ENCODE measurements at regions not wholly inside any gene's neighbourhood (a gene's known extent, or its start where the extent isn't known, plus 50 kb on each side); places are given as distances from the start of the nearest gene placed in this dataset.

DNA sequence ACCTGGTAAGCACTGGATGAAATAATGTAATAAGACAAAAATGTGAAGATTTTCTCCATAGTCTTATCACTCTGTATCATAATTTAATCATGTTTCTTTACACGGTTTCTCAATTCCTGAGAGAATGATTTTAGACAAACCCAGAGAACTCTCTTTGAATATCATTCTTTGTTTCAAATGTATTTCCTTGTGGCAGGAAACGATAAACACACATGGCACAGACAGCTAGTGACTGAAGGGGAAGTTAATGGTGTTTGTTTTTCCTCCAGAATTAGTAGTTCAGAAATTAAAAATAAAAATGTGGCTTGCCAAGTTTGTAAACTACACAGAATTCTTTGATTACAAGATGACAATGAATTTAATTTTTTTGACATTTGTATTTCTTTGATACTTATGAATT, 163.7 kb upstream of the PRPS1L1 start:
- TF ChIP-seq, protein P1, sequence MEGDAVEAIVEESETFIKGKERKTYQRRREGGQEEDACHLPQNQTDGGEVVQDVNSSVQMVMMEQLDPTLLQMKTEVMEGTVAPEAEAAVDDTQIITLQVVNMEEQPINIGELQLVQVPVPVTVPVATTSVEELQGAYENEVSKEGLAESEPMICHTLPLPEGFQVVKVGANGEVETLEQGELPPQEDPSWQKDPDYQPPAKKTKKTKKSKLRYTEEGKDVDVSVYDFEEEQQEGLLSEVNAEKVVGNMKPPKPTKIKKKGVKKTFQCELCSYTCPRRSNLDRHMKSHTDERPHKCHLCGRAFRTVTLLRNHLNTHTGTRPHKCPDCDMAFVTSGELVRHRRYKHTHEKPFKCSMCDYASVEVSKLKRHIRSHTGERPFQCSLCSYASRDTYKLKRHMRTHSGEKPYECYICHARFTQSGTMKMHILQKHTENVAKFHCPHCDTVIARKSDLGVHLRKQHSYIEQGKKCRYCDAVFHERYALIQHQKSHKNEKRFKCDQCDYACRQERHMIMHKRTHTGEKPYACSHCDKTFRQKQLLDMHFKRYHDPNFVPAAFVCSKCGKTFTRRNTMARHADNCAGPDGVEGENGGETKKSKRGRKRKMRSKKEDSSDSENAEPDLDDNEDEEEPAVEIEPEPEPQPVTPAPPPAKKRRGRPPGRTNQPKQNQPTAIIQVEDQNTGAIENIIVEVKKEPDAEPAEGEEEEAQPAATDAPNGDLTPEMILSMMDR (conservative IDR thresholded peaks at IDR 0.05; ENCODE audit: low read depth, low read length) = no peak
- no peak for TF ChIP-seq EZH2 (IDR thresholded peaks at IDR 0.05; ENCODE audit: low read length, unreplicated experiment)
